ENCODE measurements at regions not wholly inside any gene's neighbourhood (a gene's known extent, or its start where the extent isn't known, plus 50 kb on each side); places are given as distances from the start of the nearest gene placed in this dataset.

DNA sequence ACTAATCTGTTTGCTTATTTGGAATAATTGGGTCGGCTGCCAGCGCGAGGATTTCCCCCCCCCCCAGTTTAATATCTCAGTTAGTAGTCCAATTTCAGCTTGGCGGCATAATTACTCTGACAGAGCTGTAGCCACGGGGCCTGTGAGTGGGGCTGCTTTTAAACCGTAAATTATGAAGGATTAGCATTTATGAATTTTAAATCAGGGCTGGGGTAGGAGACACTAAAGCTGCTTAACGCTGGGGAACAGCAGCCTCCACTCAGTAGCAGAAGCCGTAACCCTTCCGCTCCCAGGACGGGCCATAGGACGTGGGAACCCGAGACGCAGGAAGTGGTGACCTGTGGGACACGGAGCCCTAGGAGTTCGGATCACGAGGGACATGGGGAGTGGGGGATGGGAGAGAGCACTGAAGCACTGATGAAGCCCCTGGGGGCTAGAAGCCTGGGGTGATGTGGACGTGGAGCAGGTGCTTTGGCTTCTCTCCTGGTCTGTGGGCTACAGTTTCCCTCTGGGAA, 66.2 kb upstream of the LMO1 start:
- Histone ChIP-seq H3K27ac (ENCODE audit: low read depth, low read length) (no peak overlapping the region), H4K20me1 (replicated peaks in 1 of 2; ENCODE audit: control insufficient read depth in 1 of 2, insufficient read depth in 2 of 2, low read length in 2 of 2) (no peaks in the 10 kb centered on the region), H4K5ac (ENCODE audit: insufficient read length, low read depth, low read length) (no peak overlapping the region), H3K79me1 (ENCODE audit: low read depth, low read length) (no peaks in the 10 kb centered on the region), H3K27me3 (replicated peaks in 1 of 4; ENCODE audit: control insufficient read depth in 3 of 4, extremely low read depth in 1 of 4, insufficient read depth in 3 of 4, low read length in 3 of 4) (no peaks in the 10 kb centered on the region; a peak in 1 of 7 replicates), H3K9ac (replicated peaks in 1 of 4; ENCODE audit: extremely low read depth in 1 of 4, low read depth in 3 of 4, low read length in 3 of 4) (no peak overlapping the region; a peak in 1 of 7 replicates), H3K4me3 (ENCODE audit: extremely low read depth in 1 of 4, insufficient read depth in 2 of 4, low read depth in 3 of 4, low read length in 4 of 4) (no peak overlapping the region), H3K4ac (replicated peaks; ENCODE audit: insufficient read length, low read depth, low read length) (no peak overlapping the region), H2BK20ac (ENCODE audit: low read length) (no peak overlapping the region), H2BK15ac (ENCODE audit: low read length) (no peak overlapping the region), H4K8ac (ENCODE audit: extremely low read depth, insufficient read depth, low read length) (peak overlapping the region; percentile 28), H3K79me2 (ENCODE audit: control insufficient read depth in 1 of 2, insufficient read depth in 2 of 2, low read length in 2 of 2) (no peaks in the 10 kb centered on the region), H3K4me1 (replicated peaks in 1 of 4; ENCODE audit: control insufficient read depth in 3 of 4, insufficient read depth in 4 of 4, low read length in 3 of 4) (peaks cover 5 to 25% (median 13%) of the 10 kb centered on the region in 4 experiments), H3K23ac (ENCODE audit: insufficient read length) (no peak overlapping the region), H2AFZ (ENCODE audit: low read length) (no peak overlapping the region), H2AK5ac (ENCODE audit: low read depth, low read length) (no peak overlapping the region), H3K9me3 (ENCODE audit: insufficient read depth in 2 of 2, low read depth in 1 of 2, low read length in 1 of 2) (no peaks in the 10 kb centered on the region), H3K23me2 (ENCODE audit: low read depth, low read length) (no peaks in the 10 kb centered on the region), H2BK12ac (ENCODE audit: low read depth, low read length) (no peak overlapping the region; the same call in 1 of the 2 replicates), H2BK5ac (ENCODE audit: low read depth, low read length) (no peak overlapping the region), H3K4me2 (ENCODE audit: insufficient read depth in 1 of 2, low read depth in 2 of 2, low read length in 2 of 2) (no peak overlapping the region), H3K14ac (ENCODE audit: insufficient read length) (no peak overlapping the region), H4K91ac (replicated peaks; ENCODE audit: insufficient read length, low read length) (no peak overlapping the region), H3K36me3 (ENCODE audit: control insufficient read depth in 2 of 4, insufficient read depth in 4 of 4, low read length in 3 of 4) (no peaks in the 10 kb centered on the region), H3K56ac (replicated peaks; ENCODE audit: insufficient read length, low read depth, low read length) (no peak overlapping the region), H3K18ac (ENCODE audit: extremely low read depth, low read length) (no peak overlapping the region), H2BK120ac (replicated peaks; ENCODE audit: low read depth, low read length) (no peak overlapping the region)
- CTCF ChIA-PET (ENCODE audit: partially characterized antibody) = interaction anchor here (0.6 to 5.9 kb wide), 20 partner anchors 8 to 744 kb away, joined by 3 to 62 read pairs (median 3); partner anchors contain the start of gene LMO1
- 75% methylated on average over 17 of the region's 17 CpGs; no CpG with 5 or more reads in 1 of the 2 experiments for WGBS, 2 experiments (ENCODE audit: extremely low coverage in 1 of 2, insufficient coverage in 1 of 2, insufficient read length in 1 of 2, insufficient replicate concordance in 2 of 2, low coverage in 1 of 2, low lambda C conversion rate in 2 of 2, missing lambda C conversion rate in 1 of 2)
- DNase-seq (ENCODE audit: low read depth in 1 of 2, low spot score in 2 of 2) (no peak), FAIRE-seq (no peak)
- POLR2A ChIA-PET (ENCODE audit: partially characterized antibody) = no interaction called here
- TF ChIP-seq EP300 (IDR thresholded peaks at IDR 0.05; ENCODE audit: borderline replicate concordance in 1 of 2, low read depth in 2 of 2, low read length in 2 of 2) = no peak
- TF ChIP-seq POU5F1 (IDR thresholded peaks at IDR 0.05; ENCODE audit: low read depth, low read length) = no peak
- no peak for TF ChIP-seq JUND (IDR thresholded peaks at IDR 0.05; ENCODE audit: low read length)
- no peak for TF ChIP-seq CEBPB (IDR thresholded peaks at IDR 0.05; ENCODE audit: low read depth, low read length)
- TF ChIP-seq GABPA (IDR thresholded peaks at IDR 0.05; ENCODE audit: borderline replicate concordance, insufficient read depth, low read length) = no peak
- no peak for TF ChIP-seq TCF12 (IDR thresholded peaks at IDR 0.05; ENCODE audit: low read depth, low read length)
- no peak for TF ChIP-seq ZNF274 (IDR thresholded peaks at IDR 0.05; ENCODE audit: borderline replicate concordance, extremely low read depth, low read length)
- no peak for TF ChIP-seq RFX5 (IDR thresholded peaks at IDR 0.05; ENCODE audit: borderline replicate concordance, low read depth, low read length)
- TF ChIP-seq TEAD4 (IDR thresholded peaks at IDR 0.05; ENCODE audit: low read depth, low read length) = no peak

Data from H1 (cell line).